ENCODE measurements at regions not wholly inside any gene's neighbourhood (a gene's known extent, or its start where the extent isn't known, plus 50 kb on each side); places are given as distances from the start of the nearest gene placed in this dataset.
A peak's percentile ranks its signal among the peaks of the same experiment; 100 is the strongest.
"Not testable (repeated sequence)": the region's sequence is repeated elsewhere in the genome, so short reads cannot be mapped to it uniquely, and the experiment has no call there.

- DNase-seq = no peak
Measured at GRCh38 chr2:61774351-61774750, 79.5 kb downstream of the FAM161A start.

- no peak for DNase-seq
Measured at GRCh38 chr2:61771904-61772845, 81.7 kb downstream of the FAM161A start.

DNA sequence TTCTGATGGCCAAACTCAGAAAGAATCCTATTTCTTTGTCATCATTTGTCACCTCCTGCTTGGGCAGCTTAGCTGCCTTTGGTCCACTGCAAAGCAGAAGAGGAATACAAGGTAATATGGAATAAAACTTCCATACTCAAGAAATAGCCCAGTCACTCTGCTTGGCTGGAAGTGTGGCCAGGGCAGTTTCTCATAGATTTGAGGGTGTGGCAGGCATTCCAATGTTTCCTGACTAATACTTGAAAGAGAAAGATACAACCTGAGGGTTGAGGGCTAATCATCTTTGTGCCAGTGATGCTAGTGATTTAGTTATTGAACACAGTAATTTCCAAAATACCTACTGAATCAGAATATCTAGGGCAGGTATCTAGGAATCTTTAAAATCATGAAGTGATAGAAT, 83.1 kb downstream of the FAM161A start:
- DNase-seq = no peak

DNA sequence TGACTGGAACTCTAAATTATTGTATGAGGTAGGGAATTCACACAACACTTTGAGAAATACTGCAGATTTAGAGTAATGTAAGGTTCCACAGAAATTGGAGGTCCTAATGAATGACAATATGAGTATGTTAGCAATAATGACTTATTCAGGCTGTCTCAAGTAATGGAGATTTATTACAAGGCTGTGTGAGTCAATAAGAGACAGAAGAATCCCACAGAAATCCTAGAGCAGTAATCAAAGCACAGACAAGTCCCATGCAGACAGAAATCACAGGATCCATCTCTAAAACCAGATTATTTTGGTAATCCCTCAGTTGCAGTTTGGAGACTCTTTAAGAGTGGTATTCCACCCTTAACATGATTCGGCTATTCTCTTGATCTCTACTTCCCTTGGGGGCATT, 83.6 kb downstream of the FAM161A start:
- no peak for DNase-seq

- no peak for DNase-seq
Measured at GRCh38 chr2:61769093-61769675, 84.7 kb downstream of the FAM161A start.

- DNase-seq = peak; percentile 98
Measured at GRCh38 chr2:61764035-61764800, 89.6 kb downstream of the FAM161A start.

DNA sequence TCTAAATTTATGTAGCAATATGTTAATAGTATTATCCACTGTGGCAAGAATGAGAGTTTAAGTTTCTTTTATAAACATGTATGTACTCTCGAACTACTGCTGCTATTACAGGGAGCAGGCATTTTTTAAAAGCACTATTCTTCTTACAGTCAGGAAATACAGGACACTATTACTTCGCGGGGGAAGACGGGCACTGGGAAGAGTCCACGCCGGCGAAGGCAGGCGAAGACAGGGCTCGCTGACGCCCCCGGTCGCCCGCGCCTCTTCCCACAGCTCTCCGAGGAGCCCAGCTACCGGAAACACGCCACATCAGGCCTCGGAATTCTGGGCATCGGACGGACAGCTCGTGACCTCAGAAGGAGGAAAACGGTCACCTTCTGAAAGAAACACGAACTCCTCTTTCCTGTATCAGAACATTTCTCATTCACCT, 90.2 kb downstream of the FAM161A start:
- no peak for DNase-seq

- DNase-seq = peak; percentile 69
Measured at GRCh38 chr2:61762292-61762691, 91.6 kb downstream of the FAM161A start.

- DNase-seq = peak; percentile 32
Measured at GRCh38 chr2:61759718-61760117, 94.1 kb downstream of the FAM161A start.

DNA sequence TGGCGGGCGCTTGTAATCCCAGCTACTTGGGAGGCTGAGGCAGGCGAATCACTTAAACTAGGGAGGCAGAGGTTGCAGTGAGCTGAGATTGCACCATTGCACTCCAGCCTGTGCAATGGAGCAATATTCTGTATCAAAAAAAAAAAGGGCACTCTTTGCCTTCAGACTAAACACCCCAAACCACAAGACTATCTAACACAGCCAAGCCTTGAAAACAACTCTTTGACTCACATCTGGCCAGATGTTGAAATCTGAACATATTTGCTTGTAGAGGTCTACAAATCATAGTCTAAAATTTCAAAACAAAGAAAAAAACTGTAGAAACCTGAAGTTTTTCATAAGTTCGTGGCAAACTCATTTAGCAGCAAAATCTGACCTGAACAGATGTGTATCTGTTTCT, 94.9 kb downstream of the FAM161A start:
- DNase-seq = peak; percentile 16

- no peak for DNase-seq
Measured at GRCh38 chr2:61758159-61758558, 95.7 kb downstream of the FAM161A start.

DNA sequence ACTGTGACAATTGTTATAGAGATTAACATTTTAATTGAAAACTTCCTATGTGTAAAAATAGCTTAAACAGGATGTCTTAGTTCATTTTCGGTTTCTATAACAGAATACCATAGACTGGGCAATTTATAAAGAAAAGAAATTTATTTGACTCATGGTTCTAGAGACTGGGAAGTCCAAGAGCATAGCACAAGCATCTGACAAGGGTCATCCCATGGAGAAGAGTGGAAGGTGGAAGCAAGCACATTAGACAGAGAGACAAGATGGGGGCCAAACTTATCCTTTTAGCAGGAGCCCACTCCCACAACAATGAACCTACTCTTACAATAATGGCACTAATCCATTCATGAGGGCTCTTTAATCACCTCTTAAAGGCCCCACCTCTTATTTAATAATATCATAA, 100.3 kb downstream of the FAM161A start:
- no peak for DNase-seq

DNA sequence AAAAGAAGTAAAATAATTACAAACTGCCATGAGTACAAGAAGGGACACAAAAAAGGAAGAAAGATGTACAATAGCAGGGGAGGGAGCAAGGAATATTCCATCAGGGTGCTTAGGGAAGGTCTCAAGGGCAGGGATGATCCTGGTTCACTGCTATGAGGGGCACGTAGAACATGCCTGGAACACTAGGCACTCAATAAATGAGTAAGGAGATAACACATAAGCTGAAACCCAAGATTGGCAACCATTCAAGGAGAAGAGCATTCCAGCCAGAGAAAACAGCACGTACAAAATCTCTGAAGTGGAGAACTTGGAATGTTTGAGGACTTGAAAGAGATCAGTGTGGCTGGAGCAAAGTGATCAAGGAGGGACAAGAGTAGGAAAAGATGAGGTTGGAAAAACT, 103.2 kb downstream of the FAM161A start:
- DNase-seq = no peak

GRCh38 chr2:61742955-61743354, 110.9 kb downstream of the FAM161A start:
- no peak for DNase-seq

DNA sequence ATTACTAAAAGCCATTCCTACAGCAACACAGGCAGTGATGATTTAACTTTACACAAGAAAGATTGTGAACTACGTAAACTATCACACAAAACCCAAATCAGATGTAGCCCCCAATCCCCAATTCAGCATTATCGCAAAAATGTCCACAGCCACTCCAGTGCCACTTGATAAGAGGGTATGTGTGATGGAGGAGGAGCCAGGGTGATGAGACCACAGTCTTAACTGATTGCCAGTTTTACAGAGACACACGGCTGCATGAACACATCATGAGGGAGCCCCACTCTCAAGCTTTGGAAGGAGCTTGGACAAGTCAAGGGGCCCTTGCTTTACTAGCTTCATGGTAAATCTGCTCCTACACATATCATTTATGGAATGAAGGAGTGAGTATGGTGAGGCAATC, 116.0 kb downstream of the FAM161A start:
- no peak for DNase-seq

DNA sequence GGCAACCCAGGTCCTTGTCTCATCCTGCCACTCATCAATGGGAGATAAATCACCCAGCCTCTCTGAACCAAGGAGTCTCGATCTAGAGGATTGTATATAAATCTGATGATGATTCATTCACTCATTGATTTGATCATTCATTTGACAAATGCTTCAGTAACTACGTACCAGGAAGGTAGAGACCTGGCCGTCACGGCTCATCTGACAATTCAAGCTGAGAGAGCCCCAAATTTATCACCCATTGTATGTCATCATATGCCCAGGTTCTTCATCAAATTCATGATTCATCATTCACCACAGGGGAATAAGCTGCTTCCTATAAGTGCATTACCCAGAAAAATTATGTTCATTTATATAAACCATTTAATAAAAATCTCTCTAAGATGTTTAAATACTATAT, 116.9 kb downstream of the FAM161A start:
- DNase-seq = no peak

- DNase-seq = no peak
Measured at GRCh38 chr2:61733563-61733962, 120.3 kb downstream of the FAM161A start.

GRCh38 chr2:61732787-61733186, 121.1 kb downstream of the FAM161A start:
- DNase-seq = no peak

DNA sequence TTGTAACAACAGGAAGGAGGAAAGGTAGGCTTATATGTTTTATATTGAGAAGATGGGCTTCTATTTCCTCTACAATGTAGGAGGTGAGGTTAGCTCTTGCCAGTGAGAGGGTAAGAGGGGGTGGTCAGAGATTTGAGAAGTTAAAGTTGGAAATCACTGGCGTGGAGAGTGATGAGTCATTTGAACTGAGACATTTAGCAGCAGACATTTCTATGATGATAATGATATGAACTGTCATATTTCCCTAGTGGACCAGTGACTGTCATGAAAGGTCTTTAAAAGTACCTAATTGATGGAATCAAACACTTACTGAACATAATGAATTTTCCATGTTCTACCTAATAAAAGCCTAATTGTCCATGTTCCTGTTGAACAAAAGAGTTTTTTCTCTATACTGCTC, 126.1 kb downstream of the FAM161A start:
- no peak for DNase-seq

DNA sequence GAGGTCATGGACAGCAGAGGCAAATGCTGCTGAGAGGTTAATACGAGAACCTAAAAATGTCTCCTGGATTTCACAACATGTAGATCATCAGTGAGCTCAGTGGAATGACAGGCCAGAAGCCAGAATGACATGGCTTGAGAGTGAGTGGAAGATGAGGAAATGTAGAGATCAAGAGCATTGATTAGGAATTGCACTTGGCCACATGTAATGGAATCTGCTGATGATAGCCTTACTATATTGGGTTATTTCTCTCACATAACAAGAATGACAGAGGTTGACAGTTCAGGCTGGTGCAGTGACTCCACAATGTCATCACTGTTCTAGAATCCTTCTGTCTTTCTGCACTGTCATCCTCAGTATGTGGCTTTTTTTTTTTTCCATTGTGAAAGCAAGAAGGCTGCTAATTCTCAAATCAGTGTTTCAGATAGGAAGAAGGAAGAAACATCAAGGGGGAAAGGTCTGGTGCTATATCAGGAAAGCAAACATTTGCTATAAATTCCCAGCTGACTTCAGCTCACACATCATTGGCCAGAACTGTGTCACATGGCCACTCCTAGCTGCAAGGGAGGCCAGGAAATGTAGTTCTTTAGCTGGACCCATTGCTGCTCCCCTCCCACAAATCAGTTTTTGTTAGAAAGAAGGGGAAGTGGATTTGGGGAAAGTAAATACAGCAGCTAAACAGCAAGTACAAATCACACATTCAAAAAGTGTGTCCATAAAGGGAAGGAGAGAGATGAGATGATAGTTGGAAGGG, 127.2 kb downstream of the FAM161A start:
- no peak for DNase-seq

DNA sequence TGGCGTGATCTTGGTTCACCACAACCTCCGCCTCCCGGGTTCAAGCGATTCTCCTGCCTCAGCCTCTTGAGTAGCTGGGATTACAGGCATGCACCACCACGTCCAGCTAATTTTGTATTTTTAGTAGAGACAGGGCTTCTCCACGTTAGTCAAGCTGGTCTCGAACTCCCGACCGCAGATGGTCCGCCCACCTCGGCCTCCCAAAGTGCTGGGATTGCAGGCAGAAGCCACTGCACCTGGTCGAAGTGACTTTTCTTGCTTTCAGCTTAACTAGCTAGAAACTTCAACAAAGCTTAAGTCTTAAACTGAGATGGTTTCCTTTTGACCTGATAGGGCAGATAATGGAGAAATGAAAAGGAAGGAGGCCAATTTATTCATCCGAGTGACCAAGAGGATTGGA, 130.5 kb downstream of the FAM161A start:
- DNase-seq = not testable (repeated sequence)

- DNase-seq = no peak
Measured at GRCh38 chr2:61722800-61723199, 131.1 kb downstream of the FAM161A start.

- DNase-seq = no peak
Measured at GRCh38 chr2:61722318-61722717, 131.5 kb downstream of the FAM161A start.
